GM18870 (cell line): ENCODE measurements at regions not wholly inside any gene's neighbourhood (a gene's known extent, or its start where the extent isn't known, plus 50 kb on each side); places are given as distances from the start of the nearest gene placed in this dataset.
"Not testable (repeated sequence)": the region's sequence is repeated elsewhere in the genome, so short reads cannot be mapped to it uniquely, and the experiment has no call there.

Experiments used
- ATAC-seq: cut with Tn5 transposase; IDR thresholded peaks from one replicate; pipeline ENCODE4 v1.9.1; 2021; ENCODE audit warnings: moderate library complexity; ENCODE audit not compliant: unreplicated experiment

DNA sequence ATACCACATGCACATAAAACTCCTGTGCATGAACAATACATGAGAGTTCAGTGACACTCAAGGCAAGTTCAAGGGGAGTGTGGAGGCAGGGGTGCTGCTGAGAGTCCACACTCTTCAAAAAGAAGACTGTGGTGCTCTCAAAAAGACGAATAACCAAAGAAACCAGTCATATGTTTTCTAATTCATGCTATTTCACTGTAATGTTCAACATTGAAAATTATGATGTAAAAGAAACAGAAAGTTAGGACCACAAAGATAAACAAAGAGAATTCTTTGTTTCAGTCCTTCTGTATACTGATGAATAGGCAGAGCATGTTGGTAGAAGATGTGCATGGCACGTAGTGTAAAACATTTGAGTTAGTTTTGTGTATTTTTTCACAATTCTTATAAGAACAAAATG lies 864.2 kb upstream of the LRATD1 start:
- ATAC-seq, result peak; percentile 64

GRCh38 chr2:13770279-13770678 lies 862.2 kb upstream of the LRATD1 start:
- ATAC-seq, result no peak

DNA sequence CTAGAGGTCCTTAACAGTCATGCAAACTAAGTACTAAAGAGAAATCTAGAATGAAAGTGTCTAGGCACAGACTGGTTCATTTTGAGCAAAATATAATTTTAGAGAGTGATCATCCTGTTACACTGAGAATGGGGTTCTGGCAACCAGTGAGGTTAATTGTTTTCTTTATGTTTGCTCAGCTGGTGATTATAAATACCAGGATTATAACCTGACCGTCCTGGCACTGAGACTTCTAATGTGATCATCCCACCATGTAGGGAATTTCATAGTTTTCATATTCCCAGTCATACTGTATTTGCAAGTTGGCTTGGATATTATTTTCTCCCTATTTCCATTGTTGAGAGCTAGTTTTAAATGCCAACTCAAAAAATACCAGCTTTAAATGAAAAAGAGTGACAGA lies 852.5 kb upstream of the LRATD1 start:
- ATAC-seq, result no peak

DNA sequence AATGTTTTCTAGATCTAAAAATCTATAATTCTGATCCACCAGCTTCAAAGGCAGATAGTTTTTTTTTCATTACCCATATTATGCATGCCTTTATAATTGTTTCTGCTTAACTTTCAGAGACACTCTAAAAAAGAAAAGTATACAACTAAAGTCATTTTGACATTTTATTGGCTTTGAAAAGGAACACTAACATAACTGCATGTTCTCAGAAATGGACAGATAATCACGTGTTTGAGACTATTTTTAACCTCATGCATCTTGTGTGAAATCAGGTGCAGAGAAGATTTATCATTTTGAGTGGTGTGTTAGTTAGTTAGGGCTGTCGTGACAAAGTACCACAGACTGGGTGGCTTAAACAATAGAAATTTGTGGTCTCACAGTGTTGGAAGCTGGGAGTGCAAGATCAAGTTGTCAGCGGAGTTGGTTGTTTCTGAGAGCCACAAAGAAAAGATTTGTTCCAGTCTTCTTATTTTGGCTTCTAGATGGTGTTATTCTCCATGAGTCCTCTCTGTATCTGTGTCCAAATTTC lies 841.4 kb upstream of the LRATD1 start:
- ATAC-seq, result no peak

DNA sequence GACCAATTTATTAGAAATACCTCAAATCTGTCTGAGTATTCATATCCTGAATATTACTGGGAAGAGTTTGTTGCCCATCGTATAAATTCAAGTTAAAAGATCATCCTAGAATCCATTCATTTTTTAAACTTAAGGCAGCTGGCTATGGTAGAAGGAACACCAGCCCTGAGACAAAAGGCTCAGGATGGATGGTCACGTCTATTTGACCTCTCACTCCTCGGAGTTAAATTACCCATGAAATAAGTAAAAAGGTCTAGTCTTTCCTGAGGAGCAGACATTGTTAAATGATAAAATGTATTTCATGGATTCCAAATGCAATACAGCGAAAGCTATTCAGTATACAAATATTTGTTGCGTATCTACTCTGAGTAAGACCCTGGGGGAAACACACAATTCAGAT lies 826.0 kb upstream of the LRATD1 start:
- ATAC-seq, result no peak

- ATAC-seq, result no peak
These were observed 819.3 kb upstream of the LRATD1 start for GRCh38 chr2:13813236-13813635.

DNA sequence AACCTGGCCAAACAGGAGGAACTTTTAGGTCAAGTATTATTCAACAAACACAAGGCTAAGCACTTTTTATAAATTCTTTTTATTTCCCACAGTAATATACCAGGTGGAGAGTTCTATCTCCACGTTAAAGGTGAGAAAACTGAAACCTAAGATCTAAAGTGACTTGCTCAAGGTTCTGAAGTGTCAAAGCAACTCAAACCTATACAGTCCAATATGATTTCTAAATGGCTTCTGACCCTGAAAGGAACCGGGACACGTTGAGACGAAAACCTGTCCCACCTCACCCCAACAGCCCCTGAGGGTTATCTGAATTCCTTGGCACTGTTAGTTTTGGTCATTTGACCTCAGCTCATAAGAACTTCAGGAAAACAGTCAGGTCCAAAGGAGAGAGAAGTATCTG lies 814.5 kb upstream of the LRATD1 start:
- no peak for ATAC-seq

- no peak for ATAC-seq
These were observed 812.6 kb upstream of the LRATD1 start for GRCh38 chr2:13819896-13820295.

GRCh38 chr2:13821255-13821880 lies 811.1 kb upstream of the LRATD1 start:
- ATAC-seq, result no peak

- ATAC-seq, result no peak
These were observed 810.2 kb upstream of the LRATD1 start for GRCh38 chr2:13822365-13822764.

DNA sequence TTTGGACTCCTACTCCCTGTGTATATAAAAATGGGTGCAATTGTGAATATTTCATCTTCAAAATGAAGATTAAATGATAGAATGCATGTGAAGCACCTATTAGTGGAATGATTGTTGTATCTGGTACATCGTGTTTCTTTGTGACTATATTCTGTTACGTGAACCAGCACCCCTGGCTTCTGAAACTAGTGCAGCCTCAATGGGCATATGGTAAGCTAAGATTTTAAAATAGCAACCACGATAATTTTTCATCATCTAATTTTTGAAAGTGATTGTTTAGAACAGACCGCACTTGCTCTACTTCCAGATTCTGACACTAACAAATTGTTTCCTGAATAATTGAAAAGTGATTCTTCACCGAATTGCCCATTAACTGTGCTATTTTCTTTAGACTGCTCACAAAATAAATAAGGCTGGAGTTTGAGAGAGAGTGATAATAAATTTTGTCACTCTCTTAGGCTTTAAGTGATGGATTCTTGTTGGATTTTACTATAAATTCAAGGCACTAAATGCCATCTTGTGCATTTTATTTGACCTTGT lies 806.1 kb upstream of the LRATD1 start:
- ATAC-seq, result no peak

- ATAC-seq, result no peak
These were observed 773.9 kb upstream of the LRATD1 start for GRCh38 chr2:13858626-13859025.

GRCh38 chr2:13868275-13868674 lies 764.2 kb upstream of the LRATD1 start:
- ATAC-seq, result not testable (repeated sequence)

DNA sequence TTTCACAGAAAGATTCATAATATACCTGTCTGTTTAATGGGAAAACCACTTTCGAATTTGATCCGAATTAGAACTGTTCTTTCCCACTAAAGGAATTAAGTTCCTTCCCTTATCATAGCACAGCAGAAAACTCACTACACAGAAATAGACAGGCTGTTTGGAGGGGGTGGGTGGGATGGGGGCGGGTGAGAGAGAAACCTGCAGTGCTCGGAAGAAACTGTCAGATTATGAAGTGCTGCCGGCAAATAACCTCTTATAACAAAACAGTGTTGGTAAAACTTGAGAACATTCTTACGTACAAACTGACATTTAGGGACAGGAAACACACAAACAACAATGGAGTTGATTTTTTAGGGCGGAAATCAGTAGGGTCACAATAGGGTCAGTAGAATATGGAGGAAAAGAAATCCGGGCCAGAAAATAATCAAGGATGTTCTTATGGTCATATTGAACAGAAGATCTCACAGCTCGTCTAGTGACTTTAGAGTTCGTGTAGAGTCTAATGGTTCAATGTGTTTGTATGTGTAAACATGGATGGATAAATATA lies 756.0 kb upstream of the LRATD1 start:
- no peak for ATAC-seq

DNA sequence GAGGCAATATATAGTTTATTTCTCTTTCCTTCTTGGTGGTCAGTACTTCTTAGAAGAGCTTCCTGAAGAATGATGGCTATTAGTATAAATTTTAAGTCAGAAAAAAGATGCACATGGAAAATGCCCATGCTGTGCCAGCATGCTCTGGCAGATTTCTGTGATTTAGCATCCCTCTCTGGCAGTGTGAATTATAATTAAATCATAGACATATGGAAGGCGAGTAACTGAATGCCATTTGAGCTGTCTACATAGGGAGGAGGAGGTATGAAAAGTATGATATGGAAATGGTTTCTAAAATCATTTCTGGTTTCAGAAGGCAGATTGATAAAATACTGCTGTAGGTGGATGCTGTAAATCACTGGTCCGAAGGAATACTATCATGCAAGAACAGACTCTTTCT lies 754.9 kb upstream of the LRATD1 start:
- no peak for ATAC-seq

GRCh38 chr2:13884291-13884976 lies 748.1 kb upstream of the LRATD1 start:
- no peak for ATAC-seq

DNA sequence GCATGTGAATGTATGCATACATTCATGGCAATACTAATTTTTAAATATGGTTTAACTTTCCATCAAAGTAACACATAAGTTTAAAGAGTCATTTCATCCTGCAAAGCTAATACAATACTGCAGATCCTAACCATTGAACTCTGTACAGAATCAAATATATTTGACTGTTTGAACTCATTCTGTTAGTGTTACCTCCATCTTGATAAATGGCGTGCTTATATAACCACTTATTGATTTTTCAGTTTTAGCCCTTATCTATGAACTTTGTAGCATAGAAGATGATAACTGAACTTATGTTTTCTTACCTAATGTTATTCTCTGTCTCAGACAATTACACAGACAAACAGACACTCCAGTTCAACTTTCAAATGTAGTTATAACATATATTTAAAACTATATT lies 731.0 kb upstream of the LRATD1 start:
- ATAC-seq, result no peak

DNA sequence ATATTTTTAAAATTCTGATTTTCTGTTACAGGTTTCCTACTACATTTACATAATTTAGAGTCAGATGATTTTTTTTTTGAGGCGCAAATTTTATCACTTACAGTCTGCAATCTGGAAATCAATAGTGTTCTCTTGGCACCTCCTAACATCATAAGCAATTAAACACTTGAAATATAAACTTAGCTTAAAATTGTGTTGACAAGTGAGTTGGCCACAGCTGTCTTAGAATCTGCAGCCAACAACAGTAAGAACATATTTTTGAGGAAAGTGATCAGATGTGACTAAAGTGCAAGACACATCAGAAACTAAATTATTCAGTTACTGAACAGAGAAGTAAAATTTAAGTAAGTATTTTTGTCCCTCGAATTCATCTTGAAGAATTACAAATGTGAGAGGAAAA lies 726.7 kb upstream of the LRATD1 start:
- no peak for ATAC-seq

- ATAC-seq, result no peak
These were observed 716.5 kb upstream of the LRATD1 start for GRCh38 chr2:13916066-13916465.

- no peak for ATAC-seq
These were observed 714.6 kb upstream of the LRATD1 start for GRCh38 chr2:13917958-13918357.

DNA sequence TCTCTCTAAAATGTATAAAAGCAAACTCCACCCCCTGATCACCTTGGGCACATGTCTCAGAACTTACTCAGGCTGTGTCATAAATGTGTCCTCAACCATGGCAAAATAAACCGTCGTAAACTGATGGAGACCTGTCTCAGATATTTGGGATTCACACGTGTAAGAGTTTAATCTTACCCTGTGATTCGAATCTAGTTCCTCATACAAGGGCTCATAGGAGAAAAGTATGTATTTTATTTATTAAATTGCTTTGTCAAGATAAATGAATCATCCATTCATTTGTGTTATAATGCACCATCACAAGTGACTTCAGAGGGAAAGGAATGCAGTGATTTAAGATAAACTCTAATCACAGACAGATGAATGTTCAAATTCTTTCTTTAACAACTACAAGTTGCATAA lies 712.5 kb upstream of the LRATD1 start:
- ATAC-seq, result no peak

- ATAC-seq, result no peak
These were observed 711.3 kb upstream of the LRATD1 start for GRCh38 chr2:13921245-13921644.
